Right cardiac atrium (tissue), 5 donors: ENCODE measurements at regions not wholly inside any gene's neighbourhood (a gene's known extent, or its start where the extent isn't known, plus 50 kb on each side); places are given as distances from the start of the nearest gene placed in this dataset.
A peak's percentile ranks its signal among the peaks of the same experiment; 100 is the strongest.

Experiments
- ATAC-seq, 2 donors: fragments of 200-7000 bp; cut with Tn5 transposase; one replicate each; pipeline versions ENCODE4 v1.8.0 to v1.9.1; 2020; ENCODE audit warnings: moderate library complexity in 2 of 2, mild to moderate bottlenecking in 1 of 2
- DNase-seq, 3 donors: peaks; one replicate each; pipeline ENCODE4 v3.0.0-alpha.2; 2020
- H3K27ac ChIP-seq: one replicate; pipeline ENCODE4 v1.5.1; 2013; ENCODE audit warnings: mild to moderate bottlenecking, low read length, control low read depth, moderate library complexity
- H3K27me3 ChIP-seq: one replicate; pipeline ENCODE4 v1.6.1; 2013; ENCODE audit not compliant: control insufficient read depth, insufficient read depth
- H3K4me1 ChIP-seq: one replicate; pipeline ENCODE4 v1.6.1; 2013; ENCODE audit warnings: low read length; ENCODE audit not compliant: control insufficient read depth, insufficient read depth
- H3K4me3 ChIP-seq: one replicate; pipeline ENCODE4 v1.5.1; 2013; ENCODE audit warnings: low read length, control low read depth
- H3K9me3 ChIP-seq: one replicate; pipeline ENCODE4 v1.6.1; 2013; ENCODE audit warnings: low read length; ENCODE audit not compliant: control insufficient read depth
- whole genome bisulfite sequencing: extraction: QIAGEN DNeasy Blood & Tissue Kit; methylation state at CpG from one replicate; pipeline ENCODE4 v1.1.7; 2013; 5-methylcytosine and 5-hydroxymethylcytosine counted together
- intact Hi-C, 4 donors: fragments of 100-400 bp; cut with DNase I; formaldehyde crosslinking; loops; one replicate each; pipeline versions ENCODE4 v1.11.0 to v1.14.0; 2022 to 2023
- donor health status: healthy with polysubstance abuse.
- donor health status: DM: no; HTN: yes; CAD: no.
- donor health status: DM: no; HTN: no; CAD: no.
- donor health status: DM: no; HTN: yes; CAD: no; lungs with severe emphysema.
- donor health status: DM: yes; HTN: yes; CAD: no.

DNA sequence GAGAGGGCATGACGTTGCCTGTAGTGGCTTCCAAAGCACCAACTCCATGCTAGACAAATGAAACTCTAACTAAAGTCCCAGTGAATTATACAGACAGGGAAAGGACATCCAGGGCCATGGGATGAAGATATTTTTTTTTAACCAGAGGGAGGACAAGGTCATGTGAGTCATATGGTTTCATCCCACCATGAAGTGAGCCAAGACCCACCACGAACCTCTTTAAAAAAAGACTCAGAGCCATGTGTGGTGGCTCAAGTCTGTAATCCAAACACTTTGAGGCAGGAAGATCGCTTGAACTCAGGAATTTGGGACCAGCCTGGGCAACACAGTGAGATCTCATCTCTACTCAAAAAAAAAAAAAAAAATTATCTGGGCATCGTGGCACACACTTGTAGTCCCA lies 115.2 kb downstream of the LIPG start:
- DNase-seq (no peak), ATAC-seq (no peak)
- no peak overlapping the region for H3K4me3 ChIP-seq
- H3K27me3 ChIP-seq, result no peaks in the 10 kb centered on the region
- WGBS, result 81% methylated on average over 4 of the region's 4 CpGs
- no peaks in the 10 kb centered on the region for H3K9me3 ChIP-seq
- intact Hi-C loops, result no loop called here
- no peaks in the 10 kb centered on the region for H3K4me1 ChIP-seq
- no peak overlapping the region for H3K27ac ChIP-seq

DNA sequence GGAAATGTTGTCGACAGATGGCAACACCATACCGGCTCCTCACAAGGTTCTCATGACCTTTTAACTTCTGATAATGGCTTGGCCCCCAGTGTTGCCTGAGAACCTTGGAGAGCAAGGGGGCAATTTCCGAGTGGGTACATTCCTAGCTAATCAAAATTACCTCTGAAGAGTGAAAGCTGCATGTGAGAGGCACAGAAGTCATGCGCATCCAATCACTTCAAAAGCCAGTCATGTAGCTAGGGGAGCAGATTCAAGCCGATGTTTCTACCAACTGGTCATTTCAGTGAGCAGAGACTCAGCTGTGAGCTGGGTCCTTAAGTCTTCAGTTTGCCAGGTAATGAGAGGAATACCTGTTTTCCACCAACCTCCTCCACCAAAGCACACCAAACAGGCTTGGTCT lies 111.4 kb downstream of the LIPG start:
- WGBS, result 59% methylated on average over 5 of the region's 5 CpGs
- ATAC-seq, result no peak
- intact Hi-C loops, result no loop called here

DNA sequence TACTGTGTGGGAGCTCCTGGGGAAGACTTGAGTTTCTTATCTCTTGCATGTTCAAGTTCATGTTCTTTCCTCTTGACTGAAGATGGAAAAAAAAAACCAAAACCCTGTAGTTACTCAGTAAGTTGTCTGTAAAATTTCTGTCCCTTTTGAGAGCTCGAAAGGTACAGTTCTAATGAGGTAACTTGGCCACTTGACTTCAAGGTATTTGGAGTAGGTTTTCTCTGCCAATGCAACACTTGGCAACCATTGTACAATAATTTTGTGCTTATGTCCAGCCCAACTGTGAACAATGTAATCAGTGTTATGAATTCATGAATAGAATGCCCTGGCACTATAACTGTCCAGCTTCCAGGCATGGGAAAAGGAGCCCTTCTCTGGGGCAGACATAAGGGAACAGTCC lies 111.0 kb downstream of the LIPG start:
- no peaks in the 10 kb centered on the region for H3K4me1 ChIP-seq
- DNase-seq (no peak), ATAC-seq (no peak)
- 91% methylated on average over 1 of the region's 1 CpG for WGBS
- intact Hi-C loops, result no loop called here
- no peak overlapping the region for H3K4me3 ChIP-seq
- H3K27ac ChIP-seq, result no peak overlapping the region
- H3K27me3 ChIP-seq, result no peaks in the 10 kb centered on the region
- no peaks in the 10 kb centered on the region for H3K9me3 ChIP-seq

More for the DNA sequence above, 111.4 kb downstream of the LIPG start:
- Histone ChIP-seq H3K4me3 (no peak overlapping the region), H3K27ac (no peak overlapping the region), H3K27me3 (no peaks in the 10 kb centered on the region), H3K4me1 (no peaks in the 10 kb centered on the region), H3K9me3 (no peaks in the 10 kb centered on the region)
- DNase-seq, result no peak

DNA sequence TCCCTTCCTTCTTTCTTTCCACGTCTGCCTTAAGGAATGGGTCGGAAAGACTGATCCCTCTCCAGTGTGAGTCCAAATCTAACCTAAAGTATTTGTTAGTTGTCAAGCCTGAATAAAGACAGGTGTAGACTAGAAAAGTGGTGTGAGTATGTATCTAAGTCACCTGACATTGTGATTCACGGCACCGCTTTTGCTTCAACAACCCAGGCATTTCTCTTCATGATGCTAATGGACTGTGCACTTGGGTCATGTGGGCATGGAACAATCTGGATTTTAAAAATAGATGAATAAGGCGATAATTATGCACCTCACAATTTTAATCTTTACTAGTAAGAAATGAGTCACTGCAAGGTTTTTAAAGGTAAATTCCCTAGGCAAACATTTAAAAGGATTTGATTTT lies 107.5 kb downstream of the LIPG start:
- H3K9me3 ChIP-seq, result no peaks in the 10 kb centered on the region
- H3K27ac ChIP-seq, result no peak overlapping the region
- 76% methylated on average over 5 of the region's 5 CpGs for WGBS
- intact Hi-C loops, result no loop called here
- H3K27me3 ChIP-seq, result no peaks in the 10 kb centered on the region
- DNase-seq, result no peak
- ATAC-seq, result no peak
- H3K4me1 ChIP-seq, result no peaks in the 10 kb centered on the region
- no peak overlapping the region for H3K4me3 ChIP-seq

DNA sequence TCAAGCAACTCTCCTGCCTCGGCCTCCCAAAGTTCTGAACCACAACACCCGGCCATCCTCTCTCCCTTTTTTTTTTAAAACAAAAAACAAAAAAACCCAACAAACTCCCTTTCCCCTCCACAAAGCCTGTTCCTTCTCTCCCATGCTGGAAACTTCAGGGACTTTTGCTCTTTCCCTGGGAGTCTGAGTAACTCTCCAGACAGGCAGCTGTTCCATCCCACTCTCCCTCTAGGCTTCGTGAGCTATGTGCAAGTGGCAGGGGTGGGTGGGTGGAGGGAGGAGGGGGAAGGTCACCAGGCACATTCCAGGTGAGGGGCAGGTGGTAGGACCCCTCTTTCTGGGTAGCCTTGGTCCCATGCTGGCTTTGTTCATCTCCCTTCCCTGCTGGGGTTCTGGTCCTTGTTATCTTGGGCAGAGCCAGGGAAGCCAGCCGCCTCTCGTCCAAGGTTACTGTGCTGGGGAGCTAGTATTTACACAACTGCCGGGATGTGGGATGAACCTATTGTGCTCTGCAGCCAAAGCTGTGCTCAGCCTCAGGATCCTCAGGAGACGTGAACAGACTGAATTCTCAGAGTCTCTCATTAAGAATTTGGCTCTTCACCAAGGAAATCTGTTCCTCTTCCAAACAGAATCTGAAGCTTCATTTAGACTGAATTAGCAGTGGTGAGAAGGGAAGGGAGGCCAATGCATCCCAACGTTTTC lies 106.9 kb downstream of the LIPG start:
- intact Hi-C loops, result no loop called here
- WGBS, result 22% methylated on average over 8 of the region's 8 CpGs
- peaks cover 4% of the 10 kb centered on the region for H3K4me1 ChIP-seq
- peak in 2 of 3 donors; percentile 69 to 78 for DNase-seq
- peak; percentile 67 to 81 for ATAC-seq
- H3K27me3 ChIP-seq, result no peaks in the 10 kb centered on the region
- H3K4me3 ChIP-seq, result no peak overlapping the region
- no peaks in the 10 kb centered on the region for H3K9me3 ChIP-seq
- no peak overlapping the region for H3K27ac ChIP-seq

DNA sequence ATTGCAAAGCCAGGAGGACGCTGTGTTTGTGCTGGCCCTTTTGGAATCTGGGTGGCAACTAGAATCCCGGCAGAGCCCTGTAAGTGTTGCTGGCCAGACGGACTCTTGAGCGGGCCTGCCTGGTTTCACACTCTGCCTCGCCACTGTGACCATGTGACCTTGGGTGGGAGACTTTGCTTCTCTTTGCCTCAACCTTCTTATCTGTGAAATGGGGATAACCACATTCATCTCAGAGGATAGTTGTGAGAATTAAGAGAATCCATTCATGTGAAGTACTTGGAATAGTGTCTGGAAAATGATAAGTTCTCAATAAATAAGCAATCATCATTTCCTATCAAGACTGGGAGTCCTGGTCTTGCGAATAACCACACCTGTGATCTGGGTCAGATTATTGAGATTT lies 105.6 kb downstream of the LIPG start:
- H3K9me3 ChIP-seq, result no peaks in the 10 kb centered on the region
- H3K4me1 ChIP-seq, result peaks cover 4% of the 10 kb centered on the region
- ATAC-seq (no peak), DNase-seq (no peak)
- intact Hi-C loops, result no loop called here
- no peaks in the 10 kb centered on the region for H3K27me3 ChIP-seq
- H3K27ac ChIP-seq, result no peak overlapping the region
- 69% methylated on average over 6 of the region's 6 CpGs for WGBS
- H3K4me3 ChIP-seq, result no peak overlapping the region

DNA sequence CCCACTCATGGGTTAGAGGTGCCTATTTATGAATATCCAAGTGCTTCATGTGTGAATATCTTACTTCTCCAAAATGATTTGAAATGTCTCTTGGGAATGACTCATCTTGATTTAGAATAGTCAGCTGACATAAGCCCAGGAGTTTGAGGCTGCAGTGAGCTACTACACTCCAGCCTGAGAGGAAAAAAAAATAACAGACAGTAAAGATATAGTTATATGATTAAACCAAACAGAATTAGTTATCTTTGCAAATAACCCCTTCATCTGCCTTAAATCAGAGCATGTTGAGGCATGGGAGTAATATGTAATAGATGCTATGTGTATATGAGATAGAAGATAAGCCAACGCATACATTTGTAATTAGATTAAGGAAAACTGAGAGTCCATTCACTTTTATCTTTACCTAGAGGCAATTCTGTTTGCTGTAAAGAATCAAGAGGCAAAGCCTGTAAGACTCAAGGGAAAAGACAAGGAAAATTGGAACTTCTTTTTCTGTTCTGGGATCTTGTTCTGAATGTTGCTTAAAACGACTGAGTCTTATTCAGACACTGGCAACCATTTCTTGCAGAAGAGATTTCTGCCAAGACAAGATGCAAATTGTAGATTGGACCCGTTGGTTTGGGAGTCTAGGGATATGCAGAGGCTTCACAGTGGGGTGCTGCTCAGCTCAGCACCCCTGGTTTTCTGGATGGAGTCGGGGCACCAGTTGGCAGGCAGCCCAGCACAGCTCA lies 104.4 kb downstream of the LIPG start:
- WGBS, result 44% methylated on average over 4 of the region's 4 CpGs
- no peaks in the 10 kb centered on the region for H3K27me3 ChIP-seq
- DNase-seq (no peak), ATAC-seq (no peak)
- no peak overlapping the region for H3K4me3 ChIP-seq
- peaks cover 4% of the 10 kb centered on the region for H3K4me1 ChIP-seq
- intact Hi-C loops, result no loop called here
- no peak overlapping the region for H3K27ac ChIP-seq
- H3K9me3 ChIP-seq, result no peaks in the 10 kb centered on the region

DNA sequence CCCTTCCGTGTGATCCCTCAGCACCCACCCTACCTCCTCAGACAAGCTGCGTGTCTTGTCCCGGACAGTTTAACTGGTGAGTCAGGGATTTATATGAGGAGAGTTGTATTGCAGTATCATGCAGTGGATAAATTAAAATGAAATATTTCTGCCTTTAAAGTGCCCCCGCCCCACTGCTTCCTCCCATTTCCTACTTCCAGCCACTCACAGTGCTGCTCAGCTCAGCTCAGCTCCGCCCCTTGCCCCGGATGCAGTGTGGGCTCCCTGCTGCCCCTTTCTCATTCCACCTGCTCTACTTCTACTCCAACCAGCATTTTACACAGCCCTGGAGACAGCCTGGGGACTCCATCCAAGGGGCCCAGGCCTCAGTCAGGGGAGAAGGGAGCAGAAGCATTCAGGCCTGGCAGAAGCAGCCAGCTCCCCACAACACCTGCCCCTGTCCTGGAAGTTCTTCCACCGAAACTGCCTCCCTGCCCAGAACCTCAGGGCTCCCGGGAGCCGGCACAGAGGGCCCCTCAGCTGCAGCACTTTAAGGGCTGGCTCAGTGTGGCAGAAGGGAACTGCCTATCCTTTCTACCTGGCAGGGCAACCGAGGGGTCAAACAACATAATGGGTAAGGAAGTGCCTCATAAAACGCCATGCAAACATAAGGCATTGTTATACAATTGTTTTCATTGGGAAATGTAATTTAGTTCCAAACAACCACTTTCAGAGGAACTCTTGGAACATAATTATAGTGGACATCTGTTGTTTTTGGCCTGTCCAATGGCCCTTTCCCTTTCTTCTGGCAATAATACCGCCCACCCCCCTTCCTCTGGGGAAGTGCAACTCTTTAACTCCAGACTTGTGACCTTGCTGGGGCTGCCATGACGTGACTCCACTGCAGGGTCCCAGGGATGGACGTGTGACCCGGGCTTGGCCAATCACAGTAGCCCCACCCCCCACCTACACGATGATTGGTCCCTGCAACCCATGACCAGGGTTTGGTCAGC lies 102.3 kb downstream of the LIPG start:
- H3K9me3 ChIP-seq, result no peaks in the 10 kb centered on the region
- no peaks in the 10 kb centered on the region for H3K27me3 ChIP-seq
- ATAC-seq (peak; percentile 81 to 84), DNase-seq (peak; percentile 58 to 85 (median 78))
- peak overlapping the region; percentile 30 for H3K27ac ChIP-seq
- intact Hi-C loops, result no loop called here
- H3K4me3 ChIP-seq, result no peak overlapping the region
- WGBS, result 50% methylated on average over 16 of the region's 16 CpGs
- peaks cover 4% of the 10 kb centered on the region for H3K4me1 ChIP-seq

DNA sequence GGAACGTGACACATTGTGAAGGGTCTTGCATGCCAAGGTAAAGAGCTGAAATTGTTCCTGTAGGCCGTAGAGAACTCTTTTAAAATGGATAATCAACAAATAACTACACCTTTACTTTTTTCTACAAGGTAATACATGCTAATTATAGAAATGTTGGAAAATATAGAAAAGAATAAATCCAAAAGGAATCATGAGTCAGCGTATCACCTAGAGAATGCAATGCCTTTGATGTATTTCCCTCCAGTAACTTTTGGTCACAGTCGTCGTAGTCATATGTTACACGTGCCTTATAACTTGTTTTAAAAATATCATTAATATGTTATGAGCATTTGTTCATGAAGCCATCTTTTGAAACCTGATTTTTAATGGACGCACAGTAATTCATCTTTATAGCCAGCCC lies 100.6 kb downstream of the LIPG start:
- no peak overlapping the region for H3K4me3 ChIP-seq
- ATAC-seq, result no peak
- H3K27me3 ChIP-seq, result no peaks in the 10 kb centered on the region
- no peaks in the 10 kb centered on the region for H3K9me3 ChIP-seq
- intact Hi-C loops, result no loop called here
- H3K4me1 ChIP-seq, result peaks cover 4% of the 10 kb centered on the region
- 88% methylated on average over 7 of the region's 7 CpGs for WGBS
- no peak for DNase-seq
- H3K27ac ChIP-seq, result no peak overlapping the region

DNA sequence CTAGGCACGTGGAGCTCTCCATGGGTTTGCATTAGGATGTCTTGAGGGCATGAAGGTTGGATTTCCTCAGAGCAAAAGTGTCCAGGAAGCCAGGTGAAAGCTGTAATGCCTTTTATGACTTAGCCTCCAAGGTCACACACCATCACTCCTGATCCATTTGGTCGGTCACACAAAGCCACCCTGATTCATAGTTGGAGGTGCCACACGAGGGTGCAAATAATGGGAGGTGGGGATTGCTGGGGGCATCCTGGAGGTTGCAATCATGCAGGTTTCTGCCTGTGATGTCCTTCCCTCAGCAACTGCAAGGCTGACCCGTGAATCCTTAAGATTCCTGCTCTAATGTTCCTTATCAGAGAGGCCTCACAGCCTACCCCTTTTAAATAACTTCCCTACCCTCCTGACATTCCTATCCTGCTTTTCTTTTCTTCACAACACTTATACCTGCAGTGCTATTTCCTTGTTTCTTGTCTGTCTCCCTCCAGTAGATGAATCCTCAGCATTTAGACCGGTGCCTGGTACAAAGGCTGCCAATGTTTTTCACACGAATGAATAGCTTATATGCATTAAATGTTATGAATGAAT lies 97.1 kb downstream of the LIPG start:
- intact Hi-C loops, result no loop called here
- ATAC-seq (no peak), DNase-seq (no peak)
- Histone ChIP-seq H3K9me3 (no peaks in the 10 kb centered on the region), H3K27ac (no peak overlapping the region), H3K4me1 (peaks cover under 1% of the 10 kb centered on the region), H3K27me3 (no peaks in the 10 kb centered on the region), H3K4me3 (no peak overlapping the region)
- 66% methylated on average over 6 of the region's 6 CpGs for WGBS
